Mucosa of descending colon (tissue), 3 donors: ENCODE measurements at regions not wholly inside any gene's neighbourhood (a gene's known extent, or its start where the extent isn't known, plus 50 kb on each side); places are given as distances from the start of the nearest gene placed in this dataset.

Experiments used
- ATAC-seq: fragments of 200-7000 bp; cut with Tn5 transposase; one replicate; pipeline ENCODE4 v1.9.1; 2020; ENCODE audit warnings: mild to moderate bottlenecking, moderate library complexity
- DNase-seq, 3 donors: peaks; one replicate each; pipeline ENCODE4 v3.0.0-alpha.2; 2020
- H3K36me3 ChIP-seq: fragments of 200-600 bp; one replicate; pipeline ENCODE4 v1.8.0; 2021; ENCODE audit warnings: low read depth, mild to moderate bottlenecking
- H3K4me1 ChIP-seq: fragments of 200-600 bp; one replicate; pipeline ENCODE4 v1.8.0; 2021; ENCODE audit warnings: low read depth, mild to moderate bottlenecking
- H3K4me3 ChIP-seq: fragments of 200-600 bp; one replicate; pipeline ENCODE4 v1.8.0; 2021; ENCODE audit warnings: mild to moderate bottlenecking
- H3K9me3 ChIP-seq: fragments of 200-600 bp; one replicate; pipeline ENCODE4 v1.8.0; 2021; ENCODE audit warnings: mild to moderate bottlenecking
- intact Hi-C, 2 donors: fragments of 100-400 bp; cut with DNase I in 1 of 2; cut with micrococcal nuclease in 1 of 2; formaldehyde crosslinking; loops; one replicate each; pipeline versions ENCODE4 v1.11.0 to v1.11.1; 2022; cut with DNase I, micrococcal nuclease
- TF ChIP-seq, protein P1 (sequence below): fragments of 200-600 bp; IDR thresholded peaks from one replicate; pipeline ENCODE4 v1.8.0; 2022; ENCODE audit warnings: antibody characterized with exemption, mild to moderate bottlenecking
- donor health status: DM: no; HTN: no; CAD: no; lungs with moderate emphysema.
- donor health status: DM: no; HTN: no; CAD: no.
- donor health status: DM: no; HTN: yes; CAD: no.

DNA sequence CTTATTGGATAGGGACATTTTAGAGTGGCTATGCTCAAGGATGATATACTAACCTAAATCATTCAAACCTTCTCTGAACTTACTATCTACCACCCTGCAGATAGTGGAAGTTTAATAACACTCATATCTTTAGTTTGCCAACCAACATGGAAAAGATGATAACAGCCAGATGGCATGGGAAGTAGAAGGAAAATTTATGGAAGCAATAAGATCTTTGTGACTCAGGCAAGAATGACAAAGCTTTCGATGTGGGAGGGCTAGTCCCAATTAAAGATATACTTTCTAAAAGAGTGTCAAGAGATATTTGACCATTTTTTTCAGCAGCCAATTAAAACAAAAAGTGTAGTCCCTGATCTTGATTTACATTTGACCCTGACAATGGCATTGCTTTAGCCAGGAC lies 631.7 kb downstream of the RPS29 start:
- DNase-seq (no peak), ATAC-seq (no peak)
- Histone ChIP-seq H3K4me1 (no peaks in the 10 kb centered on the region), H3K4me3 (no peak overlapping the region), H3K9me3 (no peaks in the 10 kb centered on the region), H3K36me3 (no peaks in the 10 kb centered on the region)
- TF ChIP-seq, protein P1, sequence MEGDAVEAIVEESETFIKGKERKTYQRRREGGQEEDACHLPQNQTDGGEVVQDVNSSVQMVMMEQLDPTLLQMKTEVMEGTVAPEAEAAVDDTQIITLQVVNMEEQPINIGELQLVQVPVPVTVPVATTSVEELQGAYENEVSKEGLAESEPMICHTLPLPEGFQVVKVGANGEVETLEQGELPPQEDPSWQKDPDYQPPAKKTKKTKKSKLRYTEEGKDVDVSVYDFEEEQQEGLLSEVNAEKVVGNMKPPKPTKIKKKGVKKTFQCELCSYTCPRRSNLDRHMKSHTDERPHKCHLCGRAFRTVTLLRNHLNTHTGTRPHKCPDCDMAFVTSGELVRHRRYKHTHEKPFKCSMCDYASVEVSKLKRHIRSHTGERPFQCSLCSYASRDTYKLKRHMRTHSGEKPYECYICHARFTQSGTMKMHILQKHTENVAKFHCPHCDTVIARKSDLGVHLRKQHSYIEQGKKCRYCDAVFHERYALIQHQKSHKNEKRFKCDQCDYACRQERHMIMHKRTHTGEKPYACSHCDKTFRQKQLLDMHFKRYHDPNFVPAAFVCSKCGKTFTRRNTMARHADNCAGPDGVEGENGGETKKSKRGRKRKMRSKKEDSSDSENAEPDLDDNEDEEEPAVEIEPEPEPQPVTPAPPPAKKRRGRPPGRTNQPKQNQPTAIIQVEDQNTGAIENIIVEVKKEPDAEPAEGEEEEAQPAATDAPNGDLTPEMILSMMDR = no peak
- intact Hi-C loops = no loop called here

DNA sequence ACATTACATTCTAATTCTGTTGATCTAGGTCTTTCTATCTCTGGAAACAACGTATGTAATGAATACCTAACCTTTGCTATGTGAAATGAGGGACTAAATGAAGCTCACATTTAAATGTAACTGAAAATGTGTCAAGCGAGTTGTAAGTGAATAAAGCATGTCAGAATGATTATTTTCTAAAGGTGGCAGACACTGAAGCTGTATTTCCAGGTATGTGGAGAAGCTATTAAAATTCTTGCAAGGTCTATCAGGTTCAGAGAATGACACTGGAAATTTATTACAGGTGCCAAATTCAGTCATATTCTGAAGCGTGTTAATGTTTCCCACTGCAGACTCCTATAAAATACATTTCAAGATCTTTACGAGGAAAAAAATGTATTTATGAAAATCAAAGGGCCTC lies 641.4 kb downstream of the RPS29 start:
- Histone ChIP-seq H3K9me3 (peaks cover 4% of the 10 kb centered on the region), H3K4me1 (no peaks in the 10 kb centered on the region), H3K4me3 (no peak overlapping the region), H3K36me3 (no peaks in the 10 kb centered on the region)
- ATAC-seq = no peak
- intact Hi-C loops = no loop called here
- TF ChIP-seq, protein P1 = no peak
- DNase-seq = no peak

DNA sequence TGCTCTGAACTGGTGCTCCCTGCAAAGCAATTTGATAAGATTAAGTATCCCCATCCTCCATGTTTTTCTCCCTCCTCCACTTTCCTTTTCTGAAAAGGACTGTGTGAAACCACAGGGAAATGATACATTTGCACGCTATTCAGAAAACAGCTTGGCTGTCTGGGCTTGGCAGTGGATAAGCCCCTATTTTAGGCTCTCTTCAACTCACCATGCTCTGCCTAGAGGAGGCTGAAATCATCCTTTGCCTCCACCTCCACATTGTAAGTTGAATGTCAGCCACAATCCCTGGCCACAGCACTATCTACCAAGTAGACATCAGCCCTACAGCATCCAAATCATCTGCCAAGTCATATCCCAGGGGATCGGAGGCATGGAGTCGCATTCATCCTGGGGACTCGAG lies 642.3 kb downstream of the RPS29 start:
- ATAC-seq (no peak), DNase-seq (no peak)
- H3K4me1 ChIP-seq = no peaks in the 10 kb centered on the region
- intact Hi-C loops = no loop called here
- H3K9me3 ChIP-seq = peaks cover 4% of the 10 kb centered on the region
- TF ChIP-seq, protein P1 = no peak
- no peaks in the 10 kb centered on the region for H3K36me3 ChIP-seq
- no peak overlapping the region for H3K4me3 ChIP-seq

DNA sequence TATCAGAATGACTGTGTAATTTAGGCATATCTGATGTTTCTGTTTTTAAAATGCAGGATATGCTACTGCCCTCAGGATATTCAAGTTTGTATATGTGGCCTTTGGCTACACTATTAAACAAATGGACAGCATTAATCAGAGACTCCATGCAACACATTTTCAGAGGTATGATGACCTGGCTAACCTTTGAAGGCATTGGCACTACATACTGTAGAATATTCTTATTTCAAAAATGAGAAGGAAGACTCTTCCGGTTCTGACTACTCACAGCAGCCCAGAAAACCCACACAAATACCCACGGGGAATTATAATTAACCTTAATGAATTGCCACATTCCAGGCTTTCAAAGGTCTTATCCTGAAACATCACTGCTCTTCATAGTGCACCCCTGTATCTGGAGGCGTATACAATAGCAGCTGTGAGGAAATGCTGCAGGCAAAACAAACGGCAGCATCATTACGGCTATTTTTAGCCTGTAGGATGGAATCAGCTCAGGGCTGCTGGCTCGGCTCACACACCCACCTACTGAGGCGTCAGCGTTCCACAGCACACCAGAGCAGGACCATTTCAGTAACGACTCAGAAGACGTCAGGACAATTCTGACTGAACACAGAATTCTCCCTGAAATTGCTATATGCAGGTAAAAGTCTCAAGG lies 648.5 kb downstream of the RPS29 start:
- H3K4me1 ChIP-seq = no peaks in the 10 kb centered on the region
- no peaks in the 10 kb centered on the region for H3K36me3 ChIP-seq
- H3K4me3 ChIP-seq = no peak overlapping the region
- ATAC-seq (no peak), DNase-seq (no peak)
- TF ChIP-seq, protein P1 = no peak
- H3K9me3 ChIP-seq = no peaks in the 10 kb centered on the region
- intact Hi-C loops = no loop called here

DNA sequence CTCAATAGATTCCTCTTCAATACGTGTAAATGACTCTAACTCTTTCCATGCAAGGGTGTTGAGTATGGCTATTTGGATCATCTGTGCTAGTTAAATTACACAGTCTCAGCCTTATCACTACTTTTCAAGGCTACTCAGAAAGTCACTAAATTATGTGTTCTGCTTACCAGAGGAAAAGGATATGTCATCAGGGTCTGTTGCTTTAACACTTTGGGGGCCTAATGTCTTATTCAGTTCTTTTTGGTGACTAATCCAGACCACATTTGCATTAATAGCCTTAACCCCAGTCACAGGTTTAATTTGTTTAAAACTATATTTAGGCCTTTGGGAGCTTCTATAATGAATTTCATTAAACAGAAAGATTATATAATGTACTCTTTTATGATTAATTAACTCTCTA lies 649.3 kb downstream of the RPS29 start:
- DNase-seq = no peak
- no peak overlapping the region for H3K4me3 ChIP-seq
- no peak for ATAC-seq
- no peaks in the 10 kb centered on the region for H3K9me3 ChIP-seq
- TF ChIP-seq, protein P1 = no peak
- no peaks in the 10 kb centered on the region for H3K4me1 ChIP-seq
- intact Hi-C loops = no loop called here
- H3K36me3 ChIP-seq = no peaks in the 10 kb centered on the region

DNA sequence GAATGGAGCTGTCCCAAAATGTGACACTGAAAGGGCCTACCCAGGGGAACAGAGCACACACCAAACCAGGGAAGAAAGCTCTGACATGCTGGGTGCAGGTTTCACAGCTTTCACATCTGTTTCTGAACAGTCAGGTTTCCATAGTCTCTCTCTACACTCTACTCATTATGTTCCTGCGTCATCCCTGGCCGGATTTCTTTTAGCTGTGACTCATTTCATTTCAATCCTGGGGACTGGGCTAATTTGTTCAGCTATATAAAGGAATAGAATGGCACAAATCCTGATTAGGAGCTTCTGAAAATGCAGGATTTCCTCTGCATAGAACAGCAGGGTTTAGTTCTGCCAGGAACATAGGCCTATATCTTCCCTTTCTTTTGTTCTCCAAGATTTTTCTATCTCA lies 649.8 kb downstream of the RPS29 start:
- no peaks in the 10 kb centered on the region for H3K4me1 ChIP-seq
- no peaks in the 10 kb centered on the region for H3K9me3 ChIP-seq
- H3K36me3 ChIP-seq = no peaks in the 10 kb centered on the region
- ATAC-seq = no peak
- no peak overlapping the region for H3K4me3 ChIP-seq
- intact Hi-C loops = no loop called here
- no peak for DNase-seq
- TF ChIP-seq, protein P1 = no peak
